Activated T-cell treated with anti-CD3 and anti-CD28 coated beads, Interleukin-2, amount 50 U/mL, for 24 hours (primary cell): ENCODE measurements at regions not wholly inside any gene's neighbourhood (a gene's known extent, or its start where the extent isn't known, plus 50 kb on each side); places are given as distances from the start of the nearest gene placed in this dataset.

Experiments used
- DNase-seq: peaks from one replicate; pipeline ENCODE4 v3.0.0-alpha.2; 2020
- H3K27ac Mint-ChIP-seq: 2 replicates; pipeline ENCODE4 v1.8.0; 2020; ENCODE audit warnings: mild to moderate bottlenecking, mixed read lengths
- H3K27me3 Mint-ChIP-seq: 2 replicates; pipeline ENCODE4 v1.8.0; 2020; ENCODE audit warnings: mixed read lengths
- H3K36me3 Mint-ChIP-seq: 2 replicates; pipeline ENCODE4 v1.8.0; 2020; ENCODE audit warnings: low read depth, mixed read lengths
- H3K4me1 Mint-ChIP-seq: 2 replicates; pipeline ENCODE4 v1.8.0; 2020; ENCODE audit warnings: low read depth, mixed read lengths
- H3K4me3 Mint-ChIP-seq: 2 replicates; pipeline ENCODE4 v1.8.0; 2020; ENCODE audit warnings: mild to moderate bottlenecking, moderate library complexity, mixed read lengths
- H3K9me3 Mint-ChIP-seq: 2 replicates; pipeline ENCODE4 v1.8.0; 2020; ENCODE audit warnings: mixed read lengths

DNA sequence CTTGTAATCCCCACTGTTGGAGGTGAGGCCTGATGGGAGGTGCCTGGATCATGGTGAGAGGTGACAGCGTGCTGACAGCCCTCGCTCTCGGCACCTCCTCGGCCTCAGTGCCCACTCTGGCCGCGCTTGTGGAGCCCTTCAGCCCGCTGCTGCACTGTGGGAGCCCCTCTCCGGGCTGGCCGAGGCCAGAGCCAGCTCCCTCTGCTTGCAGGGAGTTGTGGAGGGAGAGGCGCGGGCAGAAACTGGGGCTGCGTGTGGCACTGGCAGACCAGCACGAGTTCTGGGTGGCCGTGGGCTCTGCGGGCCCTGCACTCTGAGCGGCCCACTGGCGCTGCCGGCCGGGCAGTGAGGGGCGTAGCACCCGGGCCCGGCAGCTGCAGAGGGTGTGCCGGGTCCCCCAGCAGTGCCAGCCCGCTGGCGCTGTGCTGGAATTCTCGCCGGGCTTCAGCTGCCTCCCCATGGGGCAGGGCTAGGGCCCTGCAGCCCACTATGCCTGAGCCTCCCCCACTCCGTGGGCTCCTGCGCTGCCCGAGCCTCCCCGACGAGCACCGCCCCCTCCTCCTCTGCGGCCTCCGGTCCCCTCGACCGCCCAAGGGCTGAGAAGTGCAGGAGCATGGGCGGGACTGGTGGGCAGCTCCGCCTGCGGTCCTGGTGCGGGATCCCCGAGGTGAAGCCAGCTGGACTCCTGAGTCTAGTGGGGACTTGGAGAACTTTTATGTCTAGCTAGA is 197.1 kb downstream of the SPP2 start:
- no peak for DNase-seq
- H3K36me3 Mint-ChIP-seq: no peaks in the 10 kb centered on the region
- H3K9me3 Mint-ChIP-seq: no peaks in the 10 kb centered on the region
- no peak overlapping the region for H3K27ac Mint-ChIP-seq
- H3K4me1 Mint-ChIP-seq: peaks cover 9% of the 10 kb centered on the region
- no peak overlapping the region for H3K4me3 Mint-ChIP-seq
- H3K27me3 Mint-ChIP-seq: no peaks in the 10 kb centered on the region

DNA sequence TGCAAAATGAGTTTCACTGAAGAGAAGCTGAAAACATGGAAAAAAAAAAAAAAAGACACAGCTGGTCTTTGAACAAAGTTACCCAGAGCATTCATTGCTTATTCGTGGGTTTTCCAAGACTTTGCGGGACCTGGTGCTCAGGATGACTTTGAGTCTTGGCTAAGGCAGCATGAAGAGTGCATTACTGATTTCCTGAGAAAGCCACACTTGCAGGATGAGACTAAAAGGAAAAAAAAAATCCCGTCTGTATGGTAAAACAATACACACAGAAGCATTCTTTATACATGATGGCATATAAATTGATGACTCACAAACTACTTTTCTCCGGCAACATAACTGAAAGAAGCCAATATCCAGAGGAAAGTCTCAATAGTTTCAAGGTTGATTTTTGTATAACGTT is 195.4 kb downstream of the SPP2 start:
- DNase-seq: no peak
- no peaks in the 10 kb centered on the region for H3K9me3 Mint-ChIP-seq
- H3K4me1 Mint-ChIP-seq: peaks cover 9% of the 10 kb centered on the region
- H3K27me3 Mint-ChIP-seq: no peaks in the 10 kb centered on the region
- H3K27ac Mint-ChIP-seq: no peak overlapping the region
- H3K36me3 Mint-ChIP-seq: no peaks in the 10 kb centered on the region
- no peak overlapping the region for H3K4me3 Mint-ChIP-seq

DNA sequence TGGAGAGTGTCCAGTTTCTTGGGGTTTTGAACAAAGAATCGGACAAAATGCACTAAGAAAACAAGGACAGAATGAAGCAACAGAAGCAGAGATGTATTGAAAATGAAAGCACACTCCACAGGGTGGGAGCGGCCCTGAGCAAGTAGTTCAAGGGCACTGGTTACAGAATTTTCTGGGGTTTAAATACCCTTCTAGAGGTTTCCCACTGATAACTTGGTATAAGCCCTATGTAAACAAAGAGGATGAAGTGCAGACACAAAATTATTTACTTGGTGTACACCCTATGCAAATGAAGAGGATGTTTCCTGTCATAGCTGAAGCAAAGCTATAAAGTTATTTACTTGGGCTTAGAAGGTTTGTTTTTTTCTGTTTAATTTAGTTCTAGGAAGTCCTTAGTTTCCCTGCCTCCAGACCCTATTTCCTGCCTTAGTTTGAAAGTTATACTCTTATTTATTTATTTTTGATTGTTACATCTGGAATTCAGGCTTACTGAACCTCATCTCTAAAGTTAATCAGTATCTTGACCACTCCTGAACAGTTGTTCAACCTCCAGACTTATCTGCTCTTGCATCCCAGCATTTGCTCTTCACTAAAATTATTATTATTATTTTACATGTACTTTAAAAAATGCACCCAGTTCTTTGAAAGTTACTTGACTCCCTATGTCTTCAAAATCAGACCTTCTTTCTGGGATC is 193.5 kb downstream of the SPP2 start:
- DNase-seq: no peak
- peaks cover 4% of the 10 kb centered on the region for H3K9me3 Mint-ChIP-seq
- no peak overlapping the region for H3K27ac Mint-ChIP-seq
- H3K4me1 Mint-ChIP-seq: peaks cover 9% of the 10 kb centered on the region
- no peaks in the 10 kb centered on the region for H3K27me3 Mint-ChIP-seq
- H3K4me3 Mint-ChIP-seq: peak overlapping the region; percentile 24
- no peaks in the 10 kb centered on the region for H3K36me3 Mint-ChIP-seq

DNA sequence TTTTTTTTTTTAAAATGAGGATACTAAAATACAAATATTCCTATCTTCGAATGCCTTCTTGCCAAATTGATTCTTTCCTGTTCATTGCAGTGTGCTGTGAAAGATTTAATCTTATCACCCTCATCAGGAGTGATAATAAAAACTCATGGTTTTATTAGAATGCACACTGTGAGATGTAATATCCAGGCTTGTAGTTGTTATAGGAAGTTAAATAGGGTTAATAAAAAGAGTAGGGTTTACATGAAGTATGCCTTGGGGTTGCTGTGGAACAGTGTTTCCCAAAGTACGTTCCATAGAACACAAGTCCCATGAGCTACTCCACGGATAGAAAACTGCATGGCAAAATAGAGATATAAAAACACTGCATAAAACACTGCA is 191.9 kb downstream of the SPP2 start:
- Mint-ChIP-seq H3K36me3 (no peaks in the 10 kb centered on the region), H3K27ac (no peak overlapping the region), H3K9me3 (peaks cover 4% of the 10 kb centered on the region), H3K4me1 (peaks cover 9% of the 10 kb centered on the region), H3K4me3 (no peak overlapping the region), H3K27me3 (no peaks in the 10 kb centered on the region)
- no peak for DNase-seq

DNA sequence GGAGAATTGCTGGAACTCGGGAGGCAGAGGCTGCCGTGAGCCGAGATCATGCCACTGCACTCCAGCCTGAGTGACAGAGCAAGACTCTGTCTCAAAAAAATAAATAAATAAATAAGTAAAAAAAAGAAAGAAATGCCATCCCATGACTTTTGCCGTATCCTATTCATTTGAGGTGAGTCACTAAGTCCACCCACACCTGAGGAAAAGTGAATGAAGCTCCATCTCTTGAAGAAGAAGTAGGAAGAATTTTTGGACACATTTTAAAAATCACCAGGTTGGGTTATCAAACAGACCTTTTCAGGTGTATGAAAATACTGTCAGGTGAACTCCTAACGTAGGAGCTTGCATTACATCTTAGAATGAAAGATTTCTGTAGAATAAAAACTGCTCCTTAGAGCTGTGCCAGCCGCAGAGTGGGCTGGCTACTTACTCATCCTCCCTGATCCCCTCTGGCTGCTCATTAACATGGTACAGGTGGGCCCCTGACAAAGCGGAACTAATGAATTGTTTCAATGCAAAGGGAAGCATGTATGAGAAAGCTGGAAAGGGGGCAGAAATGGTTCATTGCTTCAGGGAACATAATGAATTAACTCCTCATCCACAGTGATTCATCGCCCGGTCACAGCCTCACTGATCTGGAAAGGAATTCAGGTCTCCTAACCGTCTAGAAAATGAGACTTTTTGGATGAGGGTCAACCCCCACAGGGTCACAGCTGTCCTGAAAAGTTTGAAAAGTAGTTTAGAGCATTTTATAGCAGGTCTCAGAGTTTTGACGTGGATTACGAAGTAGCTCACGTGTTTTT is 191.4 kb downstream of the SPP2 start:
- no peaks in the 10 kb centered on the region for H3K27me3 Mint-ChIP-seq
- H3K36me3 Mint-ChIP-seq: no peaks in the 10 kb centered on the region
- H3K4me3 Mint-ChIP-seq: no peak overlapping the region
- H3K4me1 Mint-ChIP-seq: peaks cover 9% of the 10 kb centered on the region
- peaks cover 4% of the 10 kb centered on the region for H3K9me3 Mint-ChIP-seq
- no peak for DNase-seq
- no peak overlapping the region for H3K27ac Mint-ChIP-seq

DNA sequence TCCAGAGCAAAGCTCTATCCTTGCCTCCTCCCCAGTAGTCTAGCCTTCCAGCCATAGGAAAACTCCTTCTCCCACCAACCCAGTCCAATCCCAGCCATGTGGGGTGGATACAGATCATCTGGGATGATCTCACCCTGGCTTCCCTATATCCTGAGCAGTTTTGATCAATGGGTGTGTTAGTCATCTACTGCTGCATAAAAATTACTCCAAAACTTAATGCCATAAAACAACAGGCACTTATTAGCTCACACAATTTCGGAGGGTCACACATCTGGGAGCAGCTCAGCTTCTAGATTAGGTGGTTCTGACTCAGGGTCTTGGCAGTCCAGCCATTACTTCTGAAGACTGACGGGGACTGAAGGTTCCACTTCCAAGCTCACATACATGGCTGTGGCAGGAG is 190.4 kb downstream of the SPP2 start:
- DNase-seq: no peak
- no peaks in the 10 kb centered on the region for H3K27me3 Mint-ChIP-seq
- no peak overlapping the region for H3K4me3 Mint-ChIP-seq
- no peak overlapping the region for H3K27ac Mint-ChIP-seq
- H3K9me3 Mint-ChIP-seq: peaks cover 4% of the 10 kb centered on the region
- no peaks in the 10 kb centered on the region for H3K36me3 Mint-ChIP-seq
- H3K4me1 Mint-ChIP-seq: peaks cover 9% of the 10 kb centered on the region

DNA sequence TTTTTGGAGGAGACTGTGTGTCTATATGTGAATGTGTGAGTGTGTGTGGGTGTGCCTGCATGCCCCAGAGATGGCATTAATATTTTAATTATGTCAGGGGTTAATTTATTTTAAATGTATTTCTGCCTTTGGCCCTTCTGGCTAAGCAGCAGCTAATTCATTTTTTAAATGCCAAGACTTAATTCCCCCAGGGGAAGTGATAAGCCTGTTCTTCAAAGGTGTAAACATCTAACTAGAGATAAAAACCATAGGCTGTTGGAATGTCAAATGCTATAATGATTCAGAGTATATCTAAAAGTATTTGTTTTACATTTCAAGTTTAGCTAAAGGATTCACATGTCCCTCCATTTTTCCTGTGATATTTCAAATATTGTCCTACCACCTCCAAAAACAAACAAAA is 184.7 kb downstream of the SPP2 start:
- Mint-ChIP-seq H3K9me3 (peaks cover 4% of the 10 kb centered on the region), H3K27ac (no peak overlapping the region), H3K36me3 (no peaks in the 10 kb centered on the region), H3K27me3 (no peaks in the 10 kb centered on the region), H3K4me1 (no peaks in the 10 kb centered on the region), H3K4me3 (no peak overlapping the region)
- no peak for DNase-seq

DNA sequence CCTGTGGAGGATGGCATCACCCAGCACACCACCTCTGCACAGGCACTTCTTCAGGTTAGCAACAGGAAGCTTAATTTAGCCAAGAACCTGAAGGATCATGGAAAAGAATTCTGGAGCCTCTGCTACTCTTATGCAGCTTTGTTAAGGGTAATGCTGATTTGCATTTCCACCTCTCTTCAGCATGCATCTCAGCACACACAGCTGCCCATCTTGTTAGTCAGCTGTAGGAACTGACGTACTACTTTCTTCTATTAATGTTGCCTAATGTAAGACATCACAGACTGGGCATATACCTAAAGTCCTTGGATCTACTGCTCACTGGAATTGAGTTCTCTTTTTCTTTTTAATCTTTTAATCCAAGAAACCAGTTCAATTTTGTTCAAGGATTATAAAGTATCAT is 181.0 kb downstream of the SPP2 start:
- peaks cover 1% of the 10 kb centered on the region for H3K4me1 Mint-ChIP-seq
- no peaks in the 10 kb centered on the region for H3K36me3 Mint-ChIP-seq
- H3K27ac Mint-ChIP-seq: no peak overlapping the region
- no peak for DNase-seq
- H3K4me3 Mint-ChIP-seq: no peak overlapping the region
- H3K9me3 Mint-ChIP-seq: no peaks in the 10 kb centered on the region
- no peaks in the 10 kb centered on the region for H3K27me3 Mint-ChIP-seq

DNA sequence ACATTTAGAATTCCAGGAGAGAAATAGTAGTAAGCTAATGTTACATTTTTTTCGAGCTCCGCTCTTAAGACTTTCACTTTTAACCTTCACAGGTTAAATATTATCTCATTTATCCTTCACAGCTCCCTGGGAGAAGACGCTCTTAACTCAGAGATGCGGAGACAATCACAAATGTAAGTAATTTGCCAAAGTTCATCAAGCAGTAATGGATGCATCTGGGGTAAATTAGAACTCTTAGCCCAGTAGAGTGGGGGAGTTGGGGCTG is 168.5 kb downstream of the SPP2 start:
- H3K36me3 Mint-ChIP-seq: no peaks in the 10 kb centered on the region
- no peaks in the 10 kb centered on the region for H3K9me3 Mint-ChIP-seq
- no peak overlapping the region for H3K4me3 Mint-ChIP-seq
- no peak for DNase-seq
- H3K27me3 Mint-ChIP-seq: no peaks in the 10 kb centered on the region
- H3K4me1 Mint-ChIP-seq: peaks cover 35% of the 10 kb centered on the region
- no peak overlapping the region for H3K27ac Mint-ChIP-seq

DNA sequence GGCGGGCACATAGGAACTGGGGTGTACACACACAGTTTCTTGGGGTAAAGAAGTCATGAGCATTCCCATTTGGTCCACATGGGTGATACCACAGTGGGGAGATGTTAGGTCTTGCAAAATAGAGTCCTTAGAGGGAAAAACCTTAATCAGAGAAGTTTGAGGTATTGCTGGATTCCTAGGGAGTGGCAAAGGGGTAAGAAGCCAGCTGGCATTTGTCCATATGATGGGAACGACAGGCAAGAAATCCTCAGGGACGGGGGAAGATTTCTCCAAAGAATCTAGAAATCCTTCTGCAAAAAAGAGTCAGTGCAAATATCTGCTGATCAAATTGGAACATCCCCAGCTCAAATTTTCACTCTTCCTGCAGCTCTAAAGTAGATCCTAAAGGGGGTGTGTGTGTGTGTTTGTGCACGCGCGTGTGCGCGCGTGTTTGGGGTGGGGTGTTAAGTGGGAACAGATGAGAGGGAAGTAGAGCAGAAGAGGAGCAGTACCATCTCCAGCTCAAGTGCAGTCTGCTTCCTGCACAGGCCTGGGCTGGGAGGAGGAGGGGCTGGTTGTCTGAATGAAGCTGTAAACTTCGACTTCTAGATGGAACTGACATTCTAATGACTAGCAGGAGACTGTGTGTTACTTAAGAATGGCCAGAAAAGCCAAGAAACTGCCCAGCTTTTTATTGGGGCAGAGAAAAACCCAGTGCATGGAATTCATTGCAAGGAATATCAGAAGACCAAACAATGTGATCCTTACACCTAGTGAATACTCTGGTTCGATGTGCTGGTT is 168.0 kb downstream of the SPP2 start:
- Mint-ChIP-seq H3K27me3 (no peaks in the 10 kb centered on the region), H3K27ac (no peak overlapping the region), H3K36me3 (no peaks in the 10 kb centered on the region), H3K4me1 (peaks cover 35% of the 10 kb centered on the region), H3K4me3 (no peak overlapping the region), H3K9me3 (no peaks in the 10 kb centered on the region)
- no peak for DNase-seq

DNA sequence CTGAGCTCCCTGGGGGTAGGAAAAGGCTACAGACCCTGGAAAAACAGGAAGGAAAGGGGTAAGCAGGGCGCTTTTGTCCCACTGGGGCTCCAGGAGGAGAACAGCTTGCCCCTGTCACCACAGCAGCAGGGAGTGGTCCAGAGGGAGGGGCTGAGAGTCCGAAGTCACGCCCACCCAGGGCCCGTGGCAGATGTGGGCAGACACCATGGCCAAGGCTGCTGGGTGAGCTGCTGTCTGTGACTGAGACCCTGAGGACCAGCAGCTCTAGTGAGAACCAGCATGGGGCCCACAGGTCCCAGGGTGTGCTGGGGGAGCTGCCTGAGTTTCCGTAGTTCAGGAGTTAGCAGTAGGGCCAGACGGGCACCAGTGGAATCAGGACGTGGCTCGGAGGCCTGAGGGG is 162.0 kb downstream of the SPP2 start:
- Mint-ChIP-seq H3K36me3 (no peaks in the 10 kb centered on the region), H3K27ac (no peak overlapping the region), H3K27me3 (no peaks in the 10 kb centered on the region), H3K4me1 (peaks cover 19% of the 10 kb centered on the region), H3K9me3 (no peaks in the 10 kb centered on the region), H3K4me3 (no peak overlapping the region)
- no peak for DNase-seq

DNA sequence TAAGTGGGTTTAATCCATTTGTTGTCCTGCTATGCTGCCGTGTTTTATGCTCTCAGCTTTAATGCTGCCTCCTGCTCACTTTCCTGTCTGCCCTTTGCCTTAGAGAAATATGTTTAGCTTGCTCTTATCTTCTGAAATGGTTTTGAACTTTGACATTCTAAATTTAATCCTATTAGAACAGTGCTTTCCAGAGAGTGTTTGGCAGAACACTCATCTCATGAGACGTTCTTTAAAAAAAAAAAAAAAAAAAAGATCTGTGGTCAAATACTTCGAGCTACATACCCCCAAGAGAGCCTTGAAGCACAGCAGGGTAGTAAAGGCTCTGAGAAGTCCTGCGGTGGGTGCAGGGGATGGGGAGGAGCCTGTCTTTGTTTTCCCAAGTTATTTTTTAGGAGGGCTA is 161.3 kb downstream of the SPP2 start:
- DNase-seq: no peak
- H3K36me3 Mint-ChIP-seq: no peaks in the 10 kb centered on the region
- peaks cover 12% of the 10 kb centered on the region for H3K4me1 Mint-ChIP-seq
- H3K9me3 Mint-ChIP-seq: peaks cover 6% of the 10 kb centered on the region
- H3K27me3 Mint-ChIP-seq: no peaks in the 10 kb centered on the region
- H3K4me3 Mint-ChIP-seq: no peak overlapping the region
- no peak overlapping the region for H3K27ac Mint-ChIP-seq

DNA sequence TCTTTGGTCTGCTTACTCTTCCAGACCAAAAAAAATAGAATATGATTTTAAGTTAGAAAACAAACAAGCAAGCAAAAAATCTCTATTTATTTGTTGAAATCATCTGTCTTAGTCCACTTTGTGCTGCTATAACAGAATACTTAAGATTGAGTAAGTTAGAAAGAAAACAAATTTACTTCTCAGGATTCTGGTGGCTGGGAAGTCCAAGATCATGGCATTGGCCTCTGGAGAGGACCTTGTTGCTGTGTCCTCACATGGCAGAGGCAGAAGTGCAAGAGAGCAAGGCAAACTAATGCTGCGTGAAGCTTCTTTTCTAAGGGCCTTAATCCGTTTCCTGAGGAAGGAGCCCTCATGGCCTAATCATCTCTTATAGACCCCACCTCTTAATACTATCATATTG is 156.2 kb downstream of the SPP2 start:
- no peaks in the 10 kb centered on the region for H3K36me3 Mint-ChIP-seq
- no peak for DNase-seq
- H3K27ac Mint-ChIP-seq: no peak overlapping the region
- peaks cover 17% of the 10 kb centered on the region for H3K9me3 Mint-ChIP-seq
- no peak overlapping the region for H3K4me3 Mint-ChIP-seq
- no peaks in the 10 kb centered on the region for H3K27me3 Mint-ChIP-seq
- peaks cover 7% of the 10 kb centered on the region for H3K4me1 Mint-ChIP-seq

DNA sequence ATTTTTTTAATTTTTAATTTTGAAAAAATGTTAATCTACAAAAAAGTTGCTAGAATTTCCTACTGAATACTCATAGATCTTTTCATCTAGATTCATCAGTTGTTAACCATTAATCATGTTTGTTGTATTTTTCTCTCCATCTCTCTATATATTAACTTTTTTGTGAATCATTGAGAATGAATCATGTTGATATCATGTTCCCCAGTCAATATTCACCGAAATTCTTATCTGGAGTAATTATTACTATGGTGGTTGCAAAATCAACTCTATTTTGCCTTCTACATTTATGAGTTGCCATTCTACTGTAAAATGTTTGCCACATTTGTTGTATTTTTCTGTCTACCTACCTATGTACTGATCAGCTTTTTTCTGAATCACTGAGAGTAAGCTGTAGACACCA is 154.0 kb downstream of the SPP2 start:
- H3K27ac Mint-ChIP-seq: no peak overlapping the region
- no peak overlapping the region for H3K4me3 Mint-ChIP-seq
- H3K4me1 Mint-ChIP-seq: peaks cover 7% of the 10 kb centered on the region
- H3K9me3 Mint-ChIP-seq: peaks cover 17% of the 10 kb centered on the region
- H3K36me3 Mint-ChIP-seq: no peaks in the 10 kb centered on the region
- no peak for DNase-seq
- no peaks in the 10 kb centered on the region for H3K27me3 Mint-ChIP-seq
